ENCODE measurements at regions not wholly inside any gene's neighbourhood (a gene's known extent, or its start where the extent isn't known, plus 50 kb on each side); places are given as distances from the start of the nearest gene placed in this dataset.

DNA sequence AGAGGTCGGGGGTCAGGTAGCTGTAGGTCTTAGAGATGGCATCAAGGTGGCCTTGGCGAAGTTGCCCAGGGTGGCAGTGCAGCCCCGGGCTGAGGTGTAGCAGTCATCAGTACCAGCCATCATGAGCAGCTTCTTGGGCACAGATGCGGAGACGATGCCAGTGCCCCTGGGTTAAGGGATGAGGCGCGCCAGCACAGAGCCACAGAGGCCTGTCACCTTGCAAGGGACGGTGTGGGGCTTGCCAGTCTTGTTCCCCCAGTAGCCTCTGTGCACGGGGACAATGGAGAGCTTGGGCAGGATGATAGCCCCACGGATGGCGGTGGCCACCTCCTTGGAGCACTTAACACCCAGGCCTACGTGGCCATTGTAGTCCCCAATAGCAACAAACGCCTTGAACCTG is 750.7 kb upstream of the PABPC4L start:
- TF ChIP-seq, protein P1, sequence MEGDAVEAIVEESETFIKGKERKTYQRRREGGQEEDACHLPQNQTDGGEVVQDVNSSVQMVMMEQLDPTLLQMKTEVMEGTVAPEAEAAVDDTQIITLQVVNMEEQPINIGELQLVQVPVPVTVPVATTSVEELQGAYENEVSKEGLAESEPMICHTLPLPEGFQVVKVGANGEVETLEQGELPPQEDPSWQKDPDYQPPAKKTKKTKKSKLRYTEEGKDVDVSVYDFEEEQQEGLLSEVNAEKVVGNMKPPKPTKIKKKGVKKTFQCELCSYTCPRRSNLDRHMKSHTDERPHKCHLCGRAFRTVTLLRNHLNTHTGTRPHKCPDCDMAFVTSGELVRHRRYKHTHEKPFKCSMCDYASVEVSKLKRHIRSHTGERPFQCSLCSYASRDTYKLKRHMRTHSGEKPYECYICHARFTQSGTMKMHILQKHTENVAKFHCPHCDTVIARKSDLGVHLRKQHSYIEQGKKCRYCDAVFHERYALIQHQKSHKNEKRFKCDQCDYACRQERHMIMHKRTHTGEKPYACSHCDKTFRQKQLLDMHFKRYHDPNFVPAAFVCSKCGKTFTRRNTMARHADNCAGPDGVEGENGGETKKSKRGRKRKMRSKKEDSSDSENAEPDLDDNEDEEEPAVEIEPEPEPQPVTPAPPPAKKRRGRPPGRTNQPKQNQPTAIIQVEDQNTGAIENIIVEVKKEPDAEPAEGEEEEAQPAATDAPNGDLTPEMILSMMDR (IDR thresholded peaks at IDR 0.05): no peak
- no peak for TF ChIP-seq EP300 (IDR thresholded peaks at IDR 0.05)
- TF ChIP-seq POLR2A (IDR thresholded peaks at IDR 0.05; ENCODE audit: low read depth): no peak
- TF ChIP-seq POLR2AphosphoS5 (IDR thresholded peaks at IDR 0.05): no peak
